GM23248 (cell line): ENCODE measurements at regions not wholly inside any gene's neighbourhood (a gene's known extent, or its start where the extent isn't known, plus 50 kb on each side); places are given as distances from the start of the nearest gene placed in this dataset.

ENCODE experiments used
- DNase-seq: peaks from one replicate; pipeline ENCODE4 v3.0.0-alpha.2; 2015
- H2AFZ ChIP-seq: fragments of 200-600 bp; sonication (generic); 2 replicates; pipeline ENCODE4 v1.6.1; 2016; ENCODE audit warnings: antibody characterized with exemption
- H3F3A ChIP-seq: fragments of 200-600 bp; sonication (generic); 2 replicates; pipeline ENCODE4 v1.6.1; 2016; ENCODE audit warnings: mild to moderate bottlenecking, antibody characterized with exemption, mixed run types; ENCODE audit not compliant: insufficient read depth
- H3K27ac ChIP-seq: fragments of 200-600 bp; sonication (generic); 2 replicates; pipeline ENCODE4 v1.5.1; 2016; ENCODE audit warnings: mild to moderate bottlenecking
- H3K27me3 ChIP-seq: fragments of 200-600 bp; sonication (generic); replicated peaks from 2 replicates; pipeline ENCODE4 v1.6.1; 2016; ENCODE audit warnings: mild to moderate bottlenecking; ENCODE audit not compliant: insufficient read depth
- H3K36me3 ChIP-seq: fragments of 200-600 bp; sonication (generic); 2 replicates; pipeline ENCODE4 v1.6.1; 2016; ENCODE audit warnings: low read depth, mild to moderate bottlenecking
- H3K4me1 ChIP-seq: fragments of 200-600 bp; sonication (generic); 2 replicates; pipeline ENCODE4 v1.6.1; 2016; ENCODE audit warnings: mild to moderate bottlenecking; ENCODE audit not compliant: insufficient read depth
- H3K4me2 ChIP-seq: fragments of 200-600 bp; sonication (generic); one replicate; pipeline ENCODE4 v1.6.1; 2016; ENCODE audit warnings: mild to moderate bottlenecking; ENCODE audit not compliant: unreplicated experiment
- H3K4me3 ChIP-seq: fragments of 200-600 bp; sonication (generic); 2 replicates; pipeline ENCODE4 v1.5.1; 2016; ENCODE audit warnings: mild to moderate bottlenecking
- H3K79me2 ChIP-seq: fragments of 200-600 bp; sonication (generic); 2 replicates; pipeline ENCODE4 v1.6.1; 2016; ENCODE audit warnings: mild to moderate bottlenecking; ENCODE audit not compliant: insufficient read depth
- H3K9ac ChIP-seq: fragments of 200-600 bp; sonication (generic); 2 replicates; pipeline ENCODE4 v1.6.1; 2016; ENCODE audit warnings: mild to moderate bottlenecking
- H3K9me2 ChIP-seq: fragments of 200-600 bp; sonication (generic); 2 replicates; pipeline ENCODE4 v1.6.1; 2016; ENCODE audit warnings: mixed run types, mild to moderate bottlenecking, moderate library complexity; ENCODE audit not compliant: insufficient read depth
- H3K9me3 ChIP-seq: fragments of 200-600 bp; sonication (generic); one replicate; pipeline ENCODE4 v1.6.1; 2017; ENCODE audit warnings: low read depth
- H4K20me1 ChIP-seq: fragments of 200-600 bp; sonication (generic); 2 replicates; pipeline ENCODE4 v1.6.0; 2016; ENCODE audit not compliant: insufficient read depth
- EZH2 ChIP-seq: fragments of 200-600 bp; sonication (generic); IDR thresholded peaks from 2 replicates; pipeline ENCODE4 v1.6.1; 2018; ENCODE audit warnings: antibody characterized with exemption, mild to moderate bottlenecking; ENCODE audit not compliant: insufficient read depth, poor library complexity, severe bottlenecking
- EZH2phosphoT487 ChIP-seq: fragments of 200-600 bp; sonication (generic); IDR thresholded peaks from 2 replicates; pipeline ENCODE4 v1.6.1; 2018; ENCODE audit warnings: antibody characterized with exemption, moderate library complexity, mild to moderate bottlenecking, low read depth; ENCODE audit not compliant: insufficient read depth
- WGBS, 2 experiments: methylation state at CpG; one replicate each; pipeline ENCODE4 v1.1.6; 2015 to 2017; ENCODE audit warnings: low lambda C conversion rate in 2 of 2, low coverage in 1 of 2; ENCODE audit errors: missing lambda C conversion rate in 2 of 2; 5-methylcytosine and 5-hydroxymethylcytosine counted together
- in situ Hi-C: fragments of 300-500 bp; cut with MboI; formaldehyde crosslinking; loops from 2 replicates; pipeline ENCODE4 v1.15.0; 2020

GRCh38 chr2:191508738-191509137 lies 169.2 kb upstream of the NABP1 start:
- H3K27me3 ChIP-seq: no peaks in the 10 kb centered on the region
- 64% methylated on average over 5 of the region's 5 CpGs for WGBS, 2 experiments
- no peaks in the 10 kb centered on the region for H3K9me3 ChIP-seq
- no peaks in the 10 kb centered on the region for H3K9me2 ChIP-seq
- no peak overlapping the region for H2AFZ ChIP-seq
- no peaks in the 10 kb centered on the region for H3K79me2 ChIP-seq
- H3K4me3 ChIP-seq: no peak overlapping the region
- DNase-seq: no peak
- no peaks in the 10 kb centered on the region for H3K36me3 ChIP-seq
- no peaks in the 10 kb centered on the region for H3F3A ChIP-seq
- TF ChIP-seq EZH2 (no peak), EZH2phosphoT487 (no peak)
- H4K20me1 ChIP-seq: no peaks in the 10 kb centered on the region
- H3K27ac ChIP-seq: no peak overlapping the region
- H3K9ac ChIP-seq: no peak overlapping the region
- in situ Hi-C loops: loop anchor here (10.0 kb wide), 2 partner anchors 344 to 444 kb away; no protein-coding TSS in a partner anchor
- no peak overlapping the region for H3K4me2 ChIP-seq
- no peaks in the 10 kb centered on the region for H3K4me1 ChIP-seq

DNA sequence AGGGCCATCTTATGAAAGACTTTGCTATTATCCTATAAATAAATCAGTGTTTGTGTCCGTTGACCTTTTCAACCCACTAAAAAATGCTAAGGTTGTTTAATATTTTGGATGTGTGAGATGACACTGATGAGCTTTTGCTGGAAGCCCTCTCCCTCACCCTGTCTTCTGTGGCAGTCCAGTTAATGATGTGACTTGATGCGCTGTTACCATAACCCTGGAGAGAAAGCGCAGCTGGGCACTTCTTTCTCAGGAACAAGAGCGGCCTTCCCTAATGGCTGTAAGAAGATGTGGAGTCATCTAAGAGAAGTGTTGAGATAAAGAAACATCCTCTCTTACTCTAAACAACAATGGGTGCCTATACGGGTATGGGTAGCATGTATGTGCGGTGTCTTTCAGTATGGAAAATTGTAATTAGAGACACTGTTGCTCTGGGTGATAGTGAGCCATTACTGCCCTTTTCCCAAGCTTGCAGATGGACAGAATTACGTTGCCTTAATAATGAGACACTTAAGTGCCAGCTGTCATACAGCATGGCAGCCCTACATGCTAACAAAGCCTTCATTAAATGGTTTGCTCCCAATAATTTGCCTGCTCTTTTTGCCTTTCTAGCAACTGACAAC lies 165.6 kb upstream of the NABP1 start:
- Histone ChIP-seq H3K27me3 (no peaks in the 10 kb centered on the region), H3K4me3 (no peak overlapping the region), H3K9me2 (no peaks in the 10 kb centered on the region), H3K27ac (no peak overlapping the region), H3K36me3 (no peaks in the 10 kb centered on the region), H3K4me2 (no peak overlapping the region), H3K9me3 (no peaks in the 10 kb centered on the region), H2AFZ (no peak overlapping the region; the same call in 1 of the 2 replicates), H3K4me1 (no peaks in the 10 kb centered on the region), H3K9ac (no peak overlapping the region), H3K79me2 (no peaks in the 10 kb centered on the region), H4K20me1 (no peaks in the 10 kb centered on the region), H3F3A (no peaks in the 10 kb centered on the region)
- in situ Hi-C loops: no loop called here
- TF ChIP-seq EZH2 (no peak), EZH2phosphoT487 (no peak)
- WGBS, 2 experiments: 96 to 97% methylated on average over 7 of the region's 7 CpGs
- DNase-seq: no peak

DNA sequence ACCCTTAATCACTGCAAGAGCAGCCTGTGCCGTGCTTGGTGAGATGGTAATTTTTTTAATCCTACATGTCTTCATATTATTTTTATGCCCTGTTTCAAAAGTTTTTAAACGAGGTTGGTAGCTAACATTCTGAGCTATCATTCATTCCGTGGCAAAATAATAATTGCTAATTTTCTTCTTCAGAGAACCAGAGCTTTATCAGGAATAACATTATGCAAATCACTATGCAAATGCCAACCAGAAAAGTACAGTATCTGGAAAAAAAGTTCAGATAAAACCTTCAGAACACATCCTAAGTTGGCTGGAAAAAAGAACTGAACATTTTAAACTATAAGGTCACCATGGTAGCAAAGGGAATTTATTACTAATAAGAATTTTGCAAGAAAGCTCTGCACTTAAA lies 165.1 kb upstream of the NABP1 start:
- no peak overlapping the region for H3K27ac ChIP-seq
- H3F3A ChIP-seq: no peaks in the 10 kb centered on the region
- no peaks in the 10 kb centered on the region for H4K20me1 ChIP-seq
- no peak overlapping the region for H3K4me2 ChIP-seq
- no peaks in the 10 kb centered on the region for H3K27me3 ChIP-seq
- no peak for TF ChIP-seq EZH2phosphoT487
- TF ChIP-seq EZH2: no peak
- in situ Hi-C loops: no loop called here
- no peaks in the 10 kb centered on the region for H3K9me2 ChIP-seq
- no peaks in the 10 kb centered on the region for H3K9me3 ChIP-seq
- DNase-seq: no peak
- H3K4me1 ChIP-seq: no peaks in the 10 kb centered on the region
- H3K9ac ChIP-seq: no peak overlapping the region
- no peaks in the 10 kb centered on the region for H3K36me3 ChIP-seq
- no peak overlapping the region for H3K4me3 ChIP-seq
- H2AFZ ChIP-seq: no peak overlapping the region; the same call in 1 of the 2 replicates
- no peaks in the 10 kb centered on the region for H3K79me2 ChIP-seq
- WGBS, 2 experiments: 71 to 76% methylated on average over 3 of the region's 3 CpGs

GRCh38 chr2:191514613-191515012 lies 163.3 kb upstream of the NABP1 start:
- no peak for DNase-seq
- no peaks in the 10 kb centered on the region for H4K20me1 ChIP-seq
- H3K4me1 ChIP-seq: no peaks in the 10 kb centered on the region
- H3K27ac ChIP-seq: no peak overlapping the region
- no peak overlapping the region for H3K9ac ChIP-seq
- H3K79me2 ChIP-seq: no peaks in the 10 kb centered on the region
- 79 to 83% methylated on average over 4 of the region's 4 CpGs for WGBS, 2 experiments
- no peaks in the 10 kb centered on the region for H3K36me3 ChIP-seq
- no peak overlapping the region for H3K4me3 ChIP-seq
- no peaks in the 10 kb centered on the region for H3F3A ChIP-seq
- no peaks in the 10 kb centered on the region for H3K9me3 ChIP-seq
- no peak overlapping the region for H3K4me2 ChIP-seq
- no peaks in the 10 kb centered on the region for H3K9me2 ChIP-seq
- no peak overlapping the region for H2AFZ ChIP-seq
- H3K27me3 ChIP-seq: no peaks in the 10 kb centered on the region
- no peak for TF ChIP-seq EZH2
- in situ Hi-C loops: no loop called here

- Histone ChIP-seq H3K27ac (no peak overlapping the region), H2AFZ (no peak overlapping the region), H3K4me3 (no peak overlapping the region), H3K4me1 (no peaks in the 10 kb centered on the region), H3F3A (no peaks in the 10 kb centered on the region), H3K79me2 (no peaks in the 10 kb centered on the region), H3K9me3 (no peaks in the 10 kb centered on the region), H3K9me2 (no peaks in the 10 kb centered on the region), H3K36me3 (no peaks in the 10 kb centered on the region), H3K27me3 (no peaks in the 10 kb centered on the region), H4K20me1 (no peaks in the 10 kb centered on the region), H3K4me2 (no peak overlapping the region), H3K9ac (no peak overlapping the region)
- 66 to 68% methylated on average over 3 of the region's 3 CpGs for WGBS, 2 experiments
- DNase-seq: peak; percentile 10
- in situ Hi-C loops: no loop called here
- TF ChIP-seq EZH2 (no peak), EZH2phosphoT487 (no peak)
These were observed 162.4 kb upstream of the NABP1 start for GRCh38 chr2:191515551-191515950.
